A673 (cell line): ENCODE measurements at regions not wholly inside any gene's neighbourhood (a gene's known extent, or its start where the extent isn't known, plus 50 kb on each side); places are given as distances from the start of the nearest gene placed in this dataset.

Source experiments
- BruUV-seq: library from RNA; stranded (reverse); fragments of 400-500 nt; replicated peaks from 2 replicates; lab custom pipeline; 2021; lab: Mats Ljungman, UMichigan
- CTCF ChIA-PET: fragments of 300-600 bp; sonication (Branson Sonifier 250); formaldehyde crosslinking; loops from one replicate; lab custom pipeline; 2022; ENCODE audit warnings: antibody characterized with exemption; lab: Charles Lee
- POLR2A ChIA-PET: fragments of 300-600 bp; sonication (Branson Sonifier 250); formaldehyde crosslinking; loops from one replicate; lab custom pipeline; 2022; ENCODE audit warnings: antibody characterized with exemption; ENCODE audit not compliant: low non-redundant PET; lab: Charles Lee
- DNase-seq: peaks from one replicate; pipeline ENCODE4 v3.0.0-alpha.2; 2015; ENCODE audit warnings: low spot score
- H3K27ac ChIP-seq: fragments of 200-600 bp; sonication (generic); 2 replicates; pipeline ENCODE4 v1.5.1; 2016; ENCODE audit warnings: mixed run types, low read depth, mild to moderate bottlenecking, mixed read lengths, antibody characterized with exemption, low read length; ENCODE audit not compliant: poor library complexity, severe bottlenecking
- H3K27me3 ChIP-seq: fragments of 200-600 bp; sonication (generic); replicated peaks from 2 replicates; pipeline ENCODE4 v1.6.1; 2017; ENCODE audit warnings: mixed run types, low read depth, mild to moderate bottlenecking, mixed read lengths, antibody characterized with exemption, low read length; ENCODE audit not compliant: insufficient read depth, poor library complexity
- H3K36me3 ChIP-seq: fragments of 200-600 bp; sonication (generic); 2 replicates; pipeline ENCODE4 v1.6.1; 2016; ENCODE audit warnings: mixed run types, mild to moderate bottlenecking, mixed read lengths, antibody characterized with exemption, low read length; ENCODE audit not compliant: insufficient read depth, poor library complexity, severe bottlenecking
- H3K4me1 ChIP-seq: fragments of 200-600 bp; sonication (generic); 2 replicates; pipeline ENCODE4 v1.6.1; 2017; ENCODE audit warnings: mixed run types, mild to moderate bottlenecking, mixed read lengths, antibody characterized with exemption, low read length; ENCODE audit not compliant: insufficient read depth, poor library complexity, severe bottlenecking
- H3K4me3 ChIP-seq: fragments of 200-600 bp; sonication (generic); 2 replicates; pipeline ENCODE4 v1.5.1; 2016; ENCODE audit warnings: low read depth, mixed run types, mild to moderate bottlenecking, mixed read lengths, low read length; ENCODE audit not compliant: poor library complexity, severe bottlenecking
- H3K9me3 ChIP-seq: fragments of 200-600 bp; sonication (generic); 2 replicates; pipeline ENCODE4 v1.6.1; 2016; ENCODE audit warnings: mixed run types, low read depth, mild to moderate bottlenecking, mixed read lengths, antibody characterized with exemption, low read length; ENCODE audit not compliant: poor library complexity, severe bottlenecking
- CTCF ChIP-seq: fragments of 300-800, 200-600 bp; sonication (generic); conservative IDR thresholded peaks from 2 replicates; pipeline ENCODE4 v1.5.1; 2017; ENCODE audit warnings: low read depth, mild to moderate bottlenecking, antibody characterized with exemption, low read length, moderate library complexity, mixed read lengths
- EZH2 ChIP-seq: fragments of 200-600 bp; sonication (generic); IDR thresholded peaks from 2 replicates; pipeline ENCODE4 v1.6.1; 2017; ENCODE audit warnings: borderline replicate concordance, low read depth, mild to moderate bottlenecking, mixed read lengths, antibody characterized with exemption, low read length; ENCODE audit not compliant: poor library complexity, severe bottlenecking
- intact Hi-C: fragments of 100-400 bp; cut with micrococcal nuclease; formaldehyde crosslinking; loops from one replicate; pipeline ENCODE4 v1.10.0; 2022; ENCODE audit not compliant: unreplicated experiment

- no TSS peak for BruUV-seq
- Histone ChIP-seq H3K4me1 (no peaks in the 10 kb centered on the region), H3K4me3 (no peak overlapping the region), H3K27ac (no peak overlapping the region), H3K27me3 (no peaks in the 10 kb centered on the region), H3K9me3 (no peaks in the 10 kb centered on the region), H3K36me3 (no peaks in the 10 kb centered on the region)
- POLR2A ChIA-PET = no interaction called here
- no peak for DNase-seq
- CTCF ChIA-PET = interaction anchor here (0.5 kb wide), 1 partner anchor 233 kb away, joined by 3 read pairs; no protein-coding TSS in a partner anchor
- intact Hi-C loops = loop anchor here (10.0 kb wide), 1 partner anchor 325 kb away; no protein-coding TSS in a partner anchor
- TF ChIP-seq EZH2 (no peak), CTCF (no peak)
These were observed 414.8 kb upstream of the NMUR2 start for GRCh38 chr5:152819891-152820290.

- BruUV-seq = no TSS peak
- Histone ChIP-seq H3K36me3 (no peaks in the 10 kb centered on the region), H3K27ac (no peak overlapping the region), H3K27me3 (no peaks in the 10 kb centered on the region), H3K4me3 (no peak overlapping the region), H3K9me3 (no peaks in the 10 kb centered on the region), H3K4me1 (no peaks in the 10 kb centered on the region)
- ChIA-PET CTCF (no interaction called here), POLR2A (no interaction called here)
- no peak for TF ChIP-seq CTCF
- no peak for TF ChIP-seq EZH2
- DNase-seq = no peak
- intact Hi-C loops = no loop called here
These were observed 419.2 kb upstream of the NMUR2 start for GRCh38 chr5:152824316-152824715.

GRCh38 chr5:152838241-152838786 lies 433.2 kb upstream of the NMUR2 start:
- intact Hi-C loops = no loop called here
- ChIA-PET POLR2A (no interaction called here), CTCF (no interaction called here)
- no peak for DNase-seq
- no TSS peak for BruUV-seq
- TF ChIP-seq CTCF (no peak), EZH2 (no peak)
- no peaks in the 10 kb centered on the region for H3K36me3 ChIP-seq
- no peaks in the 10 kb centered on the region for H3K4me1 ChIP-seq
- peaks cover 13% of the 10 kb centered on the region for H3K27me3 ChIP-seq
- no peak overlapping the region for H3K4me3 ChIP-seq
- H3K27ac ChIP-seq = no peak overlapping the region
- H3K9me3 ChIP-seq = no peaks in the 10 kb centered on the region
